WTC11 (cell line): ENCODE measurements at regions not wholly inside any gene's neighbourhood (a gene's known extent, or its start where the extent isn't known, plus 50 kb on each side); places are given as distances from the start of the nearest gene placed in this dataset.

Source experiments
- ATAC-seq: fragments of 200-7000 bp; cut with Tn5 transposase; 2 replicates; pipeline ENCODE4 v1.10.0; 2021; ENCODE audit warnings: mild to moderate bottlenecking, moderate library complexity
- CTCF ChIA-PET: fragments of 300-600 bp; sonication (Branson Sonifier 250); formaldehyde crosslinking; loops from one replicate; lab custom pipeline; 2021; ENCODE audit warnings: antibody characterized with exemption; lab: Charles Lee
- POLR2A ChIA-PET: fragments of 350-600 bp; sonication (Branson Sonifier 250); formaldehyde crosslinking; loops from one replicate; lab custom pipeline; 2021; ENCODE audit warnings: antibody characterized with exemption; lab: Charles Lee
- DNase-seq: peaks from one replicate; pipeline ENCODE4 v3.0.0; 2021; ENCODE audit warnings: low spot score
- H3K27ac Mint-ChIP-seq: 2 replicates; pipeline ENCODE4 v1.8.0; 2021; ENCODE audit warnings: mixed read lengths
- H3K27me3 Mint-ChIP-seq: 2 replicates; pipeline ENCODE4 v1.8.0; 2021; ENCODE audit warnings: low read depth, mild to moderate bottlenecking, moderate library complexity, mixed read lengths
- H3K36me3 Mint-ChIP-seq: 2 replicates; pipeline ENCODE4 v1.8.0; 2021; ENCODE audit warnings: mixed read lengths
- H3K4me1 Mint-ChIP-seq: 2 replicates; pipeline ENCODE4 v1.8.0; 2022; ENCODE audit warnings: mixed read lengths
- H3K4me3 Mint-ChIP-seq: 2 replicates; pipeline ENCODE4 v1.8.0; 2021; ENCODE audit warnings: mild to moderate bottlenecking, moderate library complexity, mixed read lengths
- H3K9me3 Mint-ChIP-seq: 2 replicates; pipeline ENCODE4 v1.8.0; 2021; ENCODE audit warnings: mixed read lengths
- AFF4 ChIP-seq: sonication (generic); formaldehyde crosslinking; IDR thresholded peaks from 2 replicates; pipeline ENCODE4 v1.8.1; 2023; ENCODE audit warnings: mild to moderate bottlenecking, missing genetic modification reagents, borderline replicate concordance
- CBFB ChIP-seq: sonication (generic); formaldehyde crosslinking; IDR thresholded peaks from 2 replicates; pipeline ENCODE4 v1.8.1; 2022; ENCODE audit warnings: mild to moderate bottlenecking, low read depth, missing genetic modification reagents
- E2F5 ChIP-seq: sonication (generic); formaldehyde crosslinking; IDR thresholded peaks from 2 replicates; pipeline ENCODE4 v1.8.1; 2022; ENCODE audit warnings: mild to moderate bottlenecking, moderate library complexity, missing genetic modification reagents
- FOXP1 ChIP-seq: sonication (generic); formaldehyde crosslinking; IDR thresholded peaks from 2 replicates; pipeline ENCODE4 v1.8.0; 2022; ENCODE audit warnings: missing genetic modification reagents, mild to moderate bottlenecking, moderate library complexity, borderline replicate concordance
- HMGXB4 ChIP-seq: sonication (generic); formaldehyde crosslinking; IDR thresholded peaks from 2 replicates; pipeline ENCODE4 v1.8.1; 2023; ENCODE audit warnings: mild to moderate bottlenecking, moderate library complexity, missing genetic modification reagents
- JAZF1 ChIP-seq: fragments of 250-450 bp; sonication (Bioruptor Pico); IDR thresholded peaks from 2 replicates; pipeline ENCODE4 v1.9.0; 2021; ENCODE audit warnings: moderate library complexity, mild to moderate bottlenecking, inconsistent platforms
- KAT7 ChIP-seq: sonication (generic); formaldehyde crosslinking; IDR thresholded peaks from 2 replicates; pipeline ENCODE4 v1.8.1; 2023; ENCODE audit warnings: missing genetic modification reagents, mild to moderate bottlenecking, borderline replicate concordance
- NR3C1 ChIP-seq: sonication (generic); formaldehyde crosslinking; conservative IDR thresholded peaks from 2 replicates; pipeline ENCODE4 v1.8.1; 2023; ENCODE audit warnings: low read depth, mild to moderate bottlenecking, missing genetic modification reagents
- PREB ChIP-seq: sonication (generic); formaldehyde crosslinking; IDR thresholded peaks from 2 replicates; pipeline ENCODE4 v1.8.1; 2022; ENCODE audit warnings: mild to moderate bottlenecking, missing genetic modification reagents, moderate library complexity, borderline replicate concordance
- SMAD3 ChIP-seq: sonication (generic); formaldehyde crosslinking; IDR thresholded peaks from 2 replicates; pipeline ENCODE4 v1.8.0; 2022; ENCODE audit warnings: missing genetic modification reagents, mild to moderate bottlenecking, borderline replicate concordance
- TEAD4 ChIP-seq: sonication (generic); formaldehyde crosslinking; IDR thresholded peaks from 2 replicates; pipeline ENCODE4 v1.8.0; 2022; ENCODE audit warnings: mild to moderate bottlenecking, missing genetic modification reagents
- ZBTB21 ChIP-seq: sonication (generic); formaldehyde crosslinking; IDR thresholded peaks from 2 replicates; pipeline ENCODE4 v1.8.1; 2023; ENCODE audit warnings: mild to moderate bottlenecking, missing genetic modification reagents, borderline replicate concordance
- ZNF219 ChIP-seq: sonication (generic); formaldehyde crosslinking; IDR thresholded peaks from 2 replicates; pipeline ENCODE4 v1.8.0; 2023; ENCODE audit warnings: missing genetic modification reagents, mild to moderate bottlenecking, borderline replicate concordance
- ZNF512 ChIP-seq: sonication (generic); formaldehyde crosslinking; IDR thresholded peaks from 2 replicates; pipeline ENCODE4 v1.8.1; 2022; ENCODE audit warnings: missing genetic modification reagents, borderline replicate concordance
- ZNF532 ChIP-seq: fragments of 250-450 bp; sonication (Bioruptor Pico); IDR thresholded peaks from 2 replicates; pipeline ENCODE4 v1.9.0; 2021; ENCODE audit warnings: mild to moderate bottlenecking, borderline replicate concordance
- TF ChIP-seq, protein P1 (sequence below): sonication (generic); formaldehyde crosslinking; IDR thresholded peaks from 2 replicates; pipeline ENCODE4 v1.8.1; 2023; ENCODE audit warnings: mild to moderate bottlenecking, missing genetic modification reagents, moderate library complexity
- TF ChIP-seq, protein P2 (sequence below): fragments of 250-450 bp; sonication (Bioruptor Pico); IDR thresholded peaks from 2 replicates; pipeline ENCODE4 v1.9.0; 2021; ENCODE audit warnings: mild to moderate bottlenecking

- Mint-ChIP-seq H3K27me3 (peaks cover 9% of the 10 kb centered on the region), H3K4me3 (no peak overlapping the region), H3K9me3 (no peaks in the 10 kb centered on the region), H3K36me3 (no peaks in the 10 kb centered on the region), H3K27ac (no peak overlapping the region), H3K4me1 (peaks cover 30% of the 10 kb centered on the region)
- CTCF ChIA-PET: no interaction called here
- TF ChIP-seq SMAD3 (CRISPR knock-in tag) (no peak), ZBTB21 (no peak), ZNF512 (no peak), ZNF532 (CRISPR knock-in tag) (no peak), E2F5 (CRISPR knock-in tag) (no peak), JAZF1 (CRISPR knock-in tag) (no peak), HMGXB4 (no peak), FOXP1 (CRISPR knock-in tag) (no peak), PREB (CRISPR knock-in tag) (no peak), KAT7 (no peak), TEAD4 (CRISPR knock-in tag) (no peak), CBFB (CRISPR knock-in tag) (no peak), NR3C1 (CRISPR knock-in tag) (no peak), AFF4 (CRISPR knock-in tag) (no peak), ZNF219 (CRISPR knock-in tag) (no peak)
- TF ChIP-seq, protein P1, sequence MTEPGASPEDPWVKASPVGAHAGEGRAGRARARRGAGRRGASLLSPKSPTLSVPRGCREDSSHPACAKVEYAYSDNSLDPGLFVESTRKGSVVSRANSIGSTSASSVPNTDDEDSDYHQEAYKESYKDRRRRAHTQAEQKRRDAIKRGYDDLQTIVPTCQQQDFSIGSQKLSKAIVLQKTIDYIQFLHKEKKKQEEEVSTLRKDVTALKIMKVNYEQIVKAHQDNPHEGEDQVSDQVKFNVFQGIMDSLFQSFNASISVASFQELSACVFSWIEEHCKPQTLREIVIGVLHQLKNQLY (CRISPR knock-in tag): no peak
- TF ChIP-seq, protein P2, sequence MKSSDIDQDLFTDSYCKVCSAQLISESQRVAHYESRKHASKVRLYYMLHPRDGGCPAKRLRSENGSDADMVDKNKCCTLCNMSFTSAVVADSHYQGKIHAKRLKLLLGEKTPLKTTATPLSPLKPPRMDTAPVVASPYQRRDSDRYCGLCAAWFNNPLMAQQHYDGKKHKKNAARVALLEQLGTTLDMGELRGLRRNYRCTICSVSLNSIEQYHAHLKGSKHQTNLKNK: no peak
- ATAC-seq: no peak
- no peak for DNase-seq
- POLR2A ChIA-PET: no interaction called here
Measured at GRCh38 chr6:4678506-4679300, 97.5 kb upstream of the CDYL start.
